ENCODE measurements at regions not wholly inside any gene's neighbourhood (a gene's known extent, or its start where the extent isn't known, plus 50 kb on each side); places are given as distances from the start of the nearest gene placed in this dataset.
"Not testable (repeated sequence)": the region's sequence is repeated elsewhere in the genome, so short reads cannot be mapped to it uniquely, and the experiment has no call there.

DNA sequence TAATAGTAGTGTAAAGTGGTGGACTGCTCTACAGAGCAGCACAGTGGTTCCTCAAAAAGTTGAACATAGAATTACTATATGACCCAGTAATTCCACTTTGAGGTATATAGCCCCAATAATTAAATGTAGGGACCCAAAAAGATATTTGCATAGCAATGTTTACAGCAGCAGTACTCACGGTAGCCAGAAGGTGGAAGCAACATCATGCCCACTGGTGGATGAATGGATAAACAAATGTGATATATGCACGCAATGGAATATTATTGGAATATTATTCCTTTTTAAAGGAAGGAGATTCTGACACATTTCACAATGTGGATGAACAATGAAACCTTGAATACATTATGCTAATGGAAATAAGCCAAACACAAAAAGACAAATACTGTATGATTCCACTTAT is 121.4 kb downstream of the POTEM start:
- not testable (repeated sequence) for TF ChIP-seq E2F6 (IDR thresholded peaks at IDR 0.05; ENCODE audit: borderline replicate concordance, low read depth); CTCF (IDR thresholded peaks at IDR 0.05); JUNB (IDR thresholded peaks at IDR 0.05); ELK1 (IDR thresholded peaks at IDR 0.05; ENCODE audit: low read depth, low read length); FOSL2 (IDR thresholded peaks at IDR 0.05); FOSL2 (CRISPR knock-in tag; IDR thresholded peaks at IDR 0.05); CHD2 (IDR thresholded peaks at IDR 0.05; ENCODE audit: low read length, partially characterized antibody); ESRRA (IDR thresholded peaks at IDR 0.05; ENCODE audit: borderline replicate concordance, low read length); ZFP36 (IDR thresholded peaks at IDR 0.05; ENCODE audit: borderline replicate concordance, partially characterized antibody)
- TF ChIP-seq, protein P1, sequence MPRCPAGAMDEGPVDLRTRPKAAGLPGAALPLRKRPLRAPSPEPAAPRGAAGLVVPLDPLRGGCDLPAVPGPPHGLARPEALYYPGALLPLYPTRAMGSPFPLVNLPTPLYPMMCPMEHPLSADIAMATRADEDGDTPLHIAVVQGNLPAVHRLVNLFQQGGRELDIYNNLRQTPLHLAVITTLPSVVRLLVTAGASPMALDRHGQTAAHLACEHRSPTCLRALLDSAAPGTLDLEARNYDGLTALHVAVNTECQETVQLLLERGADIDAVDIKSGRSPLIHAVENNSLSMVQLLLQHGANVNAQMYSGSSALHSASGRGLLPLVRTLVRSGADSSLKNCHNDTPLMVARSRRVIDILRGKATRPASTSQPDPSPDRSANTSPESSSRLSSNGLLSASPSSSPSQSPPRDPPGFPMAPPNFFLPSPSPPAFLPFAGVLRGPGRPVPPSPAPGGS (IDR thresholded peaks at IDR 0.05): not testable (repeated sequence)

Measured in A549 (cell line).